ENCODE measurements at regions not wholly inside any gene's neighbourhood (a gene's known extent, or its start where the extent isn't known, plus 50 kb on each side); places are given as distances from the start of the nearest gene placed in this dataset.

- DNase-seq (ENCODE audit: low read depth, low spot score), result no peak
- Histone ChIP-seq H3K9ac (ENCODE audit: insufficient read length) (no peak overlapping the region), H3K36me3 (ENCODE audit: insufficient read depth, low read length) (no peaks in the 10 kb centered on the region), H3K4me3 (no peak overlapping the region), H3K27ac (no peak overlapping the region), H3K9me3 (ENCODE audit: low read depth, low read length) (no peaks in the 10 kb centered on the region)
- TF ChIP-seq EZH2 (IDR thresholded peaks at IDR 0.05) (no peak), FOXP2 (optimal IDR thresholded peaks at IDR 0.05; ENCODE audit: control extremely low read depth, extremely low read length, insufficient read depth) (no peak), POLR2AphosphoS5 (IDR thresholded peaks at IDR 0.05; ENCODE audit: borderline replicate concordance, low read depth, low read length) (no peak)
Measured at GRCh38 chr7:85322252-85322651, 135.4 kb upstream of the SEMA3D start.

GRCh38 chr7:85320699-85321476 is 134.0 kb upstream of the SEMA3D start:
- no peaks in the 10 kb centered on the region for H3K36me3 ChIP-seq (ENCODE audit: insufficient read depth, low read length)
- no peak for DNase-seq (ENCODE audit: low read depth, low spot score)
- no peak for TF ChIP-seq FOXP2 (optimal IDR thresholded peaks at IDR 0.05; ENCODE audit: control extremely low read depth, extremely low read length, insufficient read depth)
- no peak for TF ChIP-seq EZH2 (IDR thresholded peaks at IDR 0.05)
- TF ChIP-seq POLR2AphosphoS5 (IDR thresholded peaks at IDR 0.05; ENCODE audit: borderline replicate concordance, low read depth, low read length), result no peak

GRCh38 chr7:85316489-85316888 is 129.6 kb upstream of the SEMA3D start:
- no peak overlapping the region for H3K9ac ChIP-seq (ENCODE audit: insufficient read length)
- no peak overlapping the region for H3K4me3 ChIP-seq
- H3K9me3 ChIP-seq (ENCODE audit: low read depth, low read length), result no peaks in the 10 kb centered on the region
- no peak overlapping the region for H3K27ac ChIP-seq
- TF ChIP-seq POLR2AphosphoS5 (IDR thresholded peaks at IDR 0.05; ENCODE audit: borderline replicate concordance, low read depth, low read length), result no peak
- no peak for TF ChIP-seq EZH2 (IDR thresholded peaks at IDR 0.05)
- TF ChIP-seq FOXP2 (optimal IDR thresholded peaks at IDR 0.05; ENCODE audit: control extremely low read depth, extremely low read length, insufficient read depth), result no peak
- no peaks in the 10 kb centered on the region for H3K36me3 ChIP-seq (ENCODE audit: insufficient read depth, low read length)
- no peak for DNase-seq (ENCODE audit: low read depth, low spot score)

More at GRCh38 chr7:85320699-85321476, 134.0 kb upstream of the SEMA3D start:
- no peak overlapping the region for H3K27ac ChIP-seq
- H3K9me3 ChIP-seq (ENCODE audit: low read depth, low read length), result no peaks in the 10 kb centered on the region
- no peak overlapping the region for H3K9ac ChIP-seq (ENCODE audit: insufficient read length)
- no peak overlapping the region for H3K4me3 ChIP-seq

- H3K4me3 ChIP-seq, result no peak overlapping the region
- H3K36me3 ChIP-seq (ENCODE audit: insufficient read depth, low read length), result no peaks in the 10 kb centered on the region
- no peak overlapping the region for H3K27ac ChIP-seq
- TF ChIP-seq EZH2 (IDR thresholded peaks at IDR 0.05), result no peak
- no peak for TF ChIP-seq POLR2AphosphoS5 (IDR thresholded peaks at IDR 0.05; ENCODE audit: borderline replicate concordance, low read depth, low read length)
- TF ChIP-seq FOXP2 (optimal IDR thresholded peaks at IDR 0.05; ENCODE audit: control extremely low read depth, extremely low read length, insufficient read depth), result no peak
- DNase-seq (ENCODE audit: low read depth, low spot score), result no peak
- H3K9ac ChIP-seq (ENCODE audit: insufficient read length), result no peak overlapping the region
- no peaks in the 10 kb centered on the region for H3K9me3 ChIP-seq (ENCODE audit: low read depth, low read length)
Measured at GRCh38 chr7:85310301-85310700, 123.4 kb upstream of the SEMA3D start.

- Histone ChIP-seq H3K27ac (no peak overlapping the region), H3K9ac (ENCODE audit: insufficient read length) (no peak overlapping the region), H3K36me3 (ENCODE audit: insufficient read depth, low read length) (no peaks in the 10 kb centered on the region), H3K4me3 (no peak overlapping the region), H3K9me3 (ENCODE audit: low read depth, low read length) (no peaks in the 10 kb centered on the region)
- DNase-seq (ENCODE audit: low read depth, low spot score), result no peak
- TF ChIP-seq FOXP2 (optimal IDR thresholded peaks at IDR 0.05; ENCODE audit: control extremely low read depth, extremely low read length, insufficient read depth), result no peak
- no peak for TF ChIP-seq POLR2AphosphoS5 (IDR thresholded peaks at IDR 0.05; ENCODE audit: borderline replicate concordance, low read depth, low read length)
- no peak for TF ChIP-seq EZH2 (IDR thresholded peaks at IDR 0.05)
Measured at GRCh38 chr7:85306115-85306514, 119.3 kb upstream of the SEMA3D start.

GRCh38 chr7:85294176-85294575 is 107.3 kb upstream of the SEMA3D start:
- DNase-seq (ENCODE audit: low read depth, low spot score), result no peak
- H3K4me3 ChIP-seq, result no peak overlapping the region
- TF ChIP-seq EZH2 (IDR thresholded peaks at IDR 0.05) (no peak), FOXP2 (optimal IDR thresholded peaks at IDR 0.05; ENCODE audit: control extremely low read depth, extremely low read length, insufficient read depth) (no peak), POLR2AphosphoS5 (IDR thresholded peaks at IDR 0.05; ENCODE audit: borderline replicate concordance, low read depth, low read length) (no peak)

GRCh38 chr7:85292908-85293576 is 106.2 kb upstream of the SEMA3D start:
- H3K4me3 ChIP-seq, result no peak overlapping the region
- H3K9me3 ChIP-seq (ENCODE audit: low read depth, low read length), result no peaks in the 10 kb centered on the region
- H3K36me3 ChIP-seq (ENCODE audit: insufficient read depth, low read length), result no peaks in the 10 kb centered on the region
- no peak overlapping the region for H3K27ac ChIP-seq
- no peak for TF ChIP-seq FOXP2 (optimal IDR thresholded peaks at IDR 0.05; ENCODE audit: control extremely low read depth, extremely low read length, insufficient read depth)
- no peak for TF ChIP-seq EZH2 (IDR thresholded peaks at IDR 0.05)
- no peak for TF ChIP-seq POLR2AphosphoS5 (IDR thresholded peaks at IDR 0.05; ENCODE audit: borderline replicate concordance, low read depth, low read length)
- H3K9ac ChIP-seq (ENCODE audit: insufficient read length), result no peak overlapping the region
- DNase-seq (ENCODE audit: low read depth, low spot score), result no peak

More at GRCh38 chr7:85294176-85294575, 107.3 kb upstream of the SEMA3D start:
- H3K9ac ChIP-seq (ENCODE audit: insufficient read length), result no peak overlapping the region
- no peaks in the 10 kb centered on the region for H3K36me3 ChIP-seq (ENCODE audit: insufficient read depth, low read length)
- H3K27ac ChIP-seq, result no peak overlapping the region
- no peaks in the 10 kb centered on the region for H3K9me3 ChIP-seq (ENCODE audit: low read depth, low read length)

- TF ChIP-seq FOXP2 (optimal IDR thresholded peaks at IDR 0.05; ENCODE audit: control extremely low read depth, extremely low read length, insufficient read depth) (no peak), POLR2AphosphoS5 (IDR thresholded peaks at IDR 0.05; ENCODE audit: borderline replicate concordance, low read depth, low read length) (no peak), EZH2 (IDR thresholded peaks at IDR 0.05) (no peak)
- Histone ChIP-seq H3K9me3 (ENCODE audit: low read depth, low read length) (no peaks in the 10 kb centered on the region), H3K27ac (no peak overlapping the region), H3K4me3 (no peak overlapping the region), H3K9ac (ENCODE audit: insufficient read length) (no peak overlapping the region), H3K36me3 (ENCODE audit: insufficient read depth, low read length) (no peaks in the 10 kb centered on the region)
- DNase-seq (ENCODE audit: low read depth, low spot score), result no peak
Measured at GRCh38 chr7:85290269-85290668, 103.4 kb upstream of the SEMA3D start.

Data from SK-N-MC (cell line).